CD8-positive, alpha-beta memory T cell (primary cell): ENCODE measurements at regions not wholly inside any gene's neighbourhood (a gene's known extent, or its start where the extent isn't known, plus 50 kb on each side); places are given as distances from the start of the nearest gene placed in this dataset.
A peak's percentile ranks its signal among the peaks of the same experiment; 100 is the strongest.

Experiments
- CTCF ChIA-PET: fragments of 350-600 bp; sonication (Branson Sonifier 250); formaldehyde crosslinking; loops from one replicate; lab custom pipeline; 2021; ENCODE audit warnings: antibody characterized with exemption; lab: Charles Lee
- POLR2A ChIA-PET: fragments of 350-600 bp; sonication (Branson Sonifier 250); formaldehyde crosslinking; loops from one replicate; lab custom pipeline; 2021; ENCODE audit warnings: antibody characterized with exemption; lab: Charles Lee
- DNase-seq, 5 donors: peaks; one replicate each; pipeline versions ENCODE4 v3.0.0 to v3.0.0-alpha.2; 2020 to 2022; ENCODE audit warnings: mixed read lengths in 1 of 5
- H3K27ac ChIP-seq: one replicate; pipeline ENCODE4 v1.7.0; 2013; ENCODE audit warnings: low read depth, mild to moderate bottlenecking, low read length, moderate library complexity
- H3K27me3 ChIP-seq: 2 replicates; pipeline ENCODE4 v1.7.0; 2013; ENCODE audit warnings: low read length, mild to moderate bottlenecking; ENCODE audit not compliant: insufficient read depth, poor library complexity, severe bottlenecking
- H3K36me3 ChIP-seq: 2 replicates; pipeline ENCODE4 v1.7.0; 2013; ENCODE audit warnings: mild to moderate bottlenecking, low read length, moderate library complexity; ENCODE audit not compliant: insufficient read depth
- H3K4me1 ChIP-seq: 2 replicates; pipeline ENCODE4 v1.7.0; 2013; ENCODE audit warnings: mild to moderate bottlenecking, low read length, moderate library complexity; ENCODE audit not compliant: insufficient read depth
- H3K4me3 ChIP-seq: 2 replicates; pipeline ENCODE4 v1.7.0; 2013; ENCODE audit warnings: mild to moderate bottlenecking, low read length
- H3K9me3 ChIP-seq: 2 replicates; pipeline ENCODE4 v1.7.0; 2013; ENCODE audit warnings: mild to moderate bottlenecking, low read length
- H3K27ac Mint-ChIP-seq, 8 donors: one replicate each; pipeline ENCODE4 v1.8.0; 2020 to 2021; ENCODE audit warnings: mixed read lengths in 8 of 8, mild to moderate bottlenecking in 6 of 8, inconsistent platforms in 3 of 8, moderate library complexity in 3 of 8
- H3K27me3 Mint-ChIP-seq, 2 donors: one replicate each; pipeline ENCODE4 v1.8.0; 2020 to 2021; ENCODE audit warnings: mixed read lengths in 2 of 2, mild to moderate bottlenecking in 1 of 2, moderate library complexity in 1 of 2
- H3K36me3 Mint-ChIP-seq, 3 donors: one replicate each; pipeline ENCODE4 v1.8.0; 2020 to 2021; ENCODE audit warnings: mixed read lengths in 3 of 3, inconsistent platforms in 1 of 3, mild to moderate bottlenecking in 1 of 3
- H3K4me1 Mint-ChIP-seq, 3 donors: one replicate each; pipeline ENCODE4 v1.8.0; 2020 to 2021; ENCODE audit warnings: mixed read lengths in 3 of 3, inconsistent platforms in 1 of 3, mild to moderate bottlenecking in 1 of 3
- H3K4me3 Mint-ChIP-seq, 7 donors: one replicate each; pipeline ENCODE4 v1.8.0; 2020 to 2021; ENCODE audit warnings: mixed read lengths in 7 of 7, mild to moderate bottlenecking in 6 of 7, moderate library complexity in 4 of 7, inconsistent platforms in 2 of 7
- H3K9me3 Mint-ChIP-seq, 5 donors: one replicate each; pipeline ENCODE4 v1.8.0; 2020 to 2022; ENCODE audit warnings: mixed read lengths in 5 of 5, mild to moderate bottlenecking in 3 of 5, moderate library complexity in 2 of 5, inconsistent platforms in 1 of 5

- no peak overlapping the region for H3K27ac ChIP-seq
- H3K9me3 ChIP-seq, result no peaks in the 10 kb centered on the region
- Mint-ChIP-seq H3K36me3 (peaks cover 0 to 5% (median 0%) of the 10 kb centered on the region in 3 donors), H3K9me3 (peaks cover 0 to 2% (median 0%) of the 10 kb centered on the region in 5 donors), H3K27ac (no peak overlapping the region), H3K27me3 (peaks cover 4 to 8% of the 10 kb centered on the region in 2 donors), H3K4me3 (no peak overlapping the region), H3K4me1 (no peaks in the 10 kb centered on the region)
- POLR2A ChIA-PET, result no interaction called here
- DNase-seq, result no peak
- H3K27me3 ChIP-seq, result no peaks in the 10 kb centered on the region
- H3K4me1 ChIP-seq, result no peaks in the 10 kb centered on the region
- CTCF ChIA-PET, result no interaction called here
- H3K4me3 ChIP-seq, result no peak overlapping the region
- H3K36me3 ChIP-seq, result no peaks in the 10 kb centered on the region
These were observed 143.4 kb upstream of the CHST15 start for GRCh38 chr10:124236816-124237215.

- Histone ChIP-seq H3K36me3 (no peaks in the 10 kb centered on the region), H3K27ac (no peak overlapping the region), H3K4me1 (no peaks in the 10 kb centered on the region), H3K9me3 (no peaks in the 10 kb centered on the region), H3K4me3 (no peak overlapping the region), H3K27me3 (no peaks in the 10 kb centered on the region)
- Mint-ChIP-seq H3K4me3 (no peak overlapping the region), H3K9me3 (peaks cover 0 to 3% (median 0%) of the 10 kb centered on the region in 5 donors), H3K27me3 (peaks cover 8% of the 10 kb centered on the region in 2 donors), H3K4me1 (peaks cover 0 to under 1% (median 0%) of the 10 kb centered on the region in 3 donors), H3K27ac (no peak overlapping the region), H3K36me3 (peaks cover 0 to 5% (median 0%) of the 10 kb centered on the region in 3 donors)
- ChIA-PET POLR2A (no interaction called here), CTCF (no interaction called here)
- no peak for DNase-seq
These were observed 142.7 kb upstream of the CHST15 start for GRCh38 chr10:124236136-124236535.

- H3K27me3 Mint-ChIP-seq, result peaks cover 3 to 9% of the 10 kb centered on the region in 2 donors
- no peaks in the 10 kb centered on the region for H3K27me3 ChIP-seq
- ChIA-PET POLR2A (no interaction called here), CTCF (no interaction called here)
- H3K36me3 Mint-ChIP-seq, result peaks cover 0 to under 1% (median 0%) of the 10 kb centered on the region in 3 donors
- H3K9me3 ChIP-seq, result no peaks in the 10 kb centered on the region
- no peaks in the 10 kb centered on the region for H3K4me1 ChIP-seq
- no peak overlapping the region for H3K27ac Mint-ChIP-seq
- no peak overlapping the region for H3K4me3 Mint-ChIP-seq
- peaks cover 0 to 3% (median 3%) of the 10 kb centered on the region in 3 donors for H3K4me1 Mint-ChIP-seq
- DNase-seq, result no peak
- H3K27ac ChIP-seq, result no peak overlapping the region
- no peaks in the 10 kb centered on the region for H3K36me3 ChIP-seq
- peaks cover 0 to 6% (median 2%) of the 10 kb centered on the region in 5 donors for H3K9me3 Mint-ChIP-seq
- no peak overlapping the region for H3K4me3 ChIP-seq
These were observed 141.8 kb upstream of the CHST15 start for GRCh38 chr10:124235232-124235631.

GRCh38 chr10:124233546-124234138, 140.2 kb upstream of the CHST15 start:
- CTCF ChIA-PET, result no interaction called here

GRCh38 chr10:124232686-124233545, 139.5 kb upstream of the CHST15 start:
- POLR2A ChIA-PET, result no interaction called here
- Mint-ChIP-seq H3K27me3 (peaks cover 0 to 16% of the 10 kb centered on the region in 2 donors), H3K4me3 (peak overlapping the region in 1 of 7 donors; percentile 21), H3K4me1 (peaks cover 0 to 3% (median 3%) of the 10 kb centered on the region in 3 donors), H3K9me3 (peaks cover 0 to 11% (median 6%) of the 10 kb centered on the region in 5 donors), H3K27ac (peak overlapping the region in 3 of 8 donors; percentile 3 to 94 (median 35)), H3K36me3 (no peaks in the 10 kb centered on the region)
- no peak overlapping the region for H3K4me3 ChIP-seq
- no peak for DNase-seq
- H3K27ac ChIP-seq, result no peak overlapping the region
- H3K9me3 ChIP-seq, result no peaks in the 10 kb centered on the region
- no peaks in the 10 kb centered on the region for H3K4me1 ChIP-seq
- no peaks in the 10 kb centered on the region for H3K36me3 ChIP-seq
- no peaks in the 10 kb centered on the region for H3K27me3 ChIP-seq
- CTCF ChIA-PET, result no interaction called here

More at GRCh38 chr10:124233546-124234138, 140.2 kb upstream of the CHST15 start:
- Mint-ChIP-seq H3K4me3 (no peak overlapping the region), H3K27ac (peak overlapping the region in 1 of 8 donors; percentile 94), H3K4me1 (peaks cover 0 to 3% (median 3%) of the 10 kb centered on the region in 3 donors), H3K36me3 (no peaks in the 10 kb centered on the region), H3K9me3 (peaks cover 0 to 6% (median 6%) of the 10 kb centered on the region in 5 donors), H3K27me3 (peaks cover 0 to 14% of the 10 kb centered on the region in 2 donors)
- Histone ChIP-seq H3K27ac (no peak overlapping the region), H3K4me1 (no peaks in the 10 kb centered on the region), H3K36me3 (no peaks in the 10 kb centered on the region), H3K27me3 (no peaks in the 10 kb centered on the region), H3K4me3 (no peak overlapping the region), H3K9me3 (no peaks in the 10 kb centered on the region)
- POLR2A ChIA-PET, result no interaction called here
- DNase-seq, result no peak

- POLR2A ChIA-PET, result no interaction called here
- Histone ChIP-seq H3K27ac (no peak overlapping the region), H3K4me3 (no peak overlapping the region), H3K27me3 (no peaks in the 10 kb centered on the region), H3K9me3 (no peaks in the 10 kb centered on the region), H3K36me3 (no peaks in the 10 kb centered on the region), H3K4me1 (no peaks in the 10 kb centered on the region)
- H3K4me3 Mint-ChIP-seq, result peak overlapping the region in 5 of 7 donors; percentile 14 to 67 (median 52)
- H3K9me3 Mint-ChIP-seq, result peaks cover 0 to 20% (median 5%) of the 10 kb centered on the region in 5 donors
- CTCF ChIA-PET, result interaction anchor here (0.9 kb wide), 1 partner anchor 9 kb away, joined by 4 read pairs; no protein-coding TSS in a partner anchor
- H3K27me3 Mint-ChIP-seq, result peaks cover 0 to 23% of the 10 kb centered on the region in 2 donors
- H3K36me3 Mint-ChIP-seq, result no peaks in the 10 kb centered on the region
- H3K27ac Mint-ChIP-seq, result peak overlapping the region in 5 of 8 donors; percentile 36 to 94 (median 59)
- DNase-seq, result peak; percentile 50 to 86 (median 51)
- peaks cover 0 to 3% (median 3%) of the 10 kb centered on the region in 3 donors for H3K4me1 Mint-ChIP-seq
These were observed 138.1 kb upstream of the CHST15 start for GRCh38 chr10:124231168-124232155.

- no peaks in the 10 kb centered on the region for H3K4me1 ChIP-seq
- H3K27ac ChIP-seq, result no peak overlapping the region
- no peaks in the 10 kb centered on the region for H3K36me3 ChIP-seq
- peak overlapping the region in 5 of 8 donors; percentile 36 to 94 (median 59) for H3K27ac Mint-ChIP-seq
- peaks cover 0 to 30% of the 10 kb centered on the region in 2 donors for H3K27me3 Mint-ChIP-seq
- no peak overlapping the region for H3K4me3 ChIP-seq
- H3K4me1 Mint-ChIP-seq, result peaks cover 0 to 7% (median 5%) of the 10 kb centered on the region in 3 donors
- peaks cover 0 to 28% (median 8%) of the 10 kb centered on the region in 5 donors for H3K9me3 Mint-ChIP-seq
- H3K4me3 Mint-ChIP-seq, result peak overlapping the region in 4 of 7 donors; percentile 26 to 67 (median 58)
- POLR2A ChIA-PET, result no interaction called here
- DNase-seq, result no peak
- H3K27me3 ChIP-seq, result no peaks in the 10 kb centered on the region
- CTCF ChIA-PET, result no interaction called here
- no peaks in the 10 kb centered on the region for H3K36me3 Mint-ChIP-seq
- no peaks in the 10 kb centered on the region for H3K9me3 ChIP-seq
These were observed 137.3 kb upstream of the CHST15 start for GRCh38 chr10:124230635-124231167.
